B cell (primary cell): ENCODE measurements at regions not wholly inside any gene's neighbourhood (a gene's known extent, or its start where the extent isn't known, plus 50 kb on each side); places are given as distances from the start of the nearest gene placed in this dataset.

Experiments used
- ATAC-seq: fragments of 200-7000 bp; cut with Tn5 transposase; one replicate; pipeline ENCODE4 v1.10.0; 2021; ENCODE audit warnings: low read depth, mild to moderate bottlenecking, moderate number of reproducible peaks, moderate library complexity
- CTCF ChIA-PET: fragments of 350-600 bp; sonication (Branson Sonifier 250); formaldehyde crosslinking; loops from one replicate; lab custom pipeline; 2021; ENCODE audit warnings: antibody characterized with exemption, inconsistent platforms; lab: Charles Lee
- POLR2A ChIA-PET: fragments of 350-600 bp; sonication (Branson Sonifier 250); formaldehyde crosslinking; loops from one replicate; lab custom pipeline; 2021; ENCODE audit warnings: antibody characterized with exemption; lab: Charles Lee
- DNase-seq: peaks from one replicate; pipeline ENCODE4 v3.0.0; 2013
- H2AFZ ChIP-seq: 2 replicates; pipeline ENCODE4 v1.6.1; 2012; ENCODE audit warnings: mild to moderate bottlenecking, low read depth, low read length; ENCODE audit not compliant: insufficient read depth, poor library complexity, severe bottlenecking
- H3K27ac ChIP-seq, 2 donors: 1 replicate in 1 of 2; 2 replicates in 1 of 2; pipeline ENCODE4 v1.5.1; 2012 to 2013; ENCODE audit warnings: low read length in 2 of 2, mild to moderate bottlenecking in 2 of 2, moderate library complexity in 1 of 2
- H3K27me3 ChIP-seq, 4 experiments: fragments of 200-600 bp in 1 of 4; sonication (generic) in 1 of 4; replicated peaks in 1 of 4; 1 replicate in 2 of 4; 2 replicates in 2 of 4; pipeline versions ENCODE4 v1.6.1 to v1.7.0; 2013 to 2016; ENCODE audit warnings: low read length in 3 of 4, mild to moderate bottlenecking in 2 of 4, mixed read lengths in 1 of 4, moderate library complexity in 1 of 4; ENCODE audit not compliant: insufficient read depth in 4 of 4, control insufficient read depth in 3 of 4; ENCODE audit errors: control extremely low read depth in 1 of 4
- H3K36me3 ChIP-seq, 2 experiments: replicated peaks in 1 of 2; 1 replicate in 1 of 2; 2 replicates in 1 of 2; pipeline versions ENCODE4 v1.6.1 to v1.7.1; 2013; ENCODE audit warnings: low read length in 1 of 2; ENCODE audit not compliant: insufficient read depth in 2 of 2, control insufficient read depth in 1 of 2; ENCODE audit errors: control extremely low read depth in 1 of 2, extremely low read depth in 1 of 2
- H3K4me1 ChIP-seq, 2 donors: fragments of 200-600 bp in 1 of 2; sonication (generic) in 1 of 2; 1 replicate in 1 of 2; 2 replicates in 1 of 2; pipeline versions ENCODE4 v1.5.1 to v1.6.1; 2013 to 2017; ENCODE audit warnings: low read length in 2 of 2; ENCODE audit not compliant: control insufficient read depth in 2 of 2, insufficient read depth in 2 of 2
- H3K4me2 ChIP-seq: replicated peaks from 2 replicates; pipeline ENCODE3; 2012; ENCODE audit warnings: mild to moderate bottlenecking, low read depth, low read length; ENCODE audit not compliant: poor library complexity, severe bottlenecking
- H3K4me3 ChIP-seq, 5 experiments: fragments of 200-600 bp in 1 of 5; sonication (generic) in 1 of 5; 1 replicate in 3 of 5; 2 replicates in 2 of 5; pipeline versions ENCODE4 v1.5.1 to v1.7.0; 2011 to 2016; ENCODE audit warnings: low read length in 4 of 5, mild to moderate bottlenecking in 4 of 5, low read depth in 2 of 5, control low read depth in 1 of 5, moderate library complexity in 1 of 5; ENCODE audit not compliant: insufficient read depth in 1 of 5; ENCODE audit errors: control extremely low read depth in 1 of 5, extremely low read depth in 1 of 5
- H3K79me2 ChIP-seq: fragments of 200-600 bp; sonication (generic); one replicate; pipeline ENCODE4 v1.6.0; 2016; ENCODE audit warnings: low read length; ENCODE audit not compliant: control insufficient read depth, insufficient read depth
- H3K9ac ChIP-seq: fragments of 200-600 bp; sonication (generic); 2 replicates; pipeline ENCODE4 v1.6.1; 2017; ENCODE audit warnings: mild to moderate bottlenecking, low read length, moderate library complexity
- H3K9me3 ChIP-seq, 3 donors: one replicate each; pipeline versions ENCODE4 v1.6.1 to v1.7.1; 2013; ENCODE audit warnings: low read length in 2 of 3; ENCODE audit not compliant: control insufficient read depth in 2 of 3, insufficient read depth in 1 of 3; ENCODE audit errors: control extremely low read depth in 1 of 3
- H4K20me1 ChIP-seq: 2 replicates; pipeline ENCODE4 v1.6.0; 2012; ENCODE audit warnings: mild to moderate bottlenecking, low read length; ENCODE audit not compliant: insufficient read depth, control insufficient read depth, poor library complexity, severe bottlenecking
- H3K27ac Mint-ChIP-seq: one replicate; pipeline ENCODE4 v1.8.0; 2021; ENCODE audit warnings: mixed read lengths
- H3K27me3 Mint-ChIP-seq: one replicate; pipeline ENCODE4 v1.8.0; 2021; ENCODE audit warnings: mixed read lengths
- H3K4me1 Mint-ChIP-seq: one replicate; pipeline ENCODE4 v1.8.0; 2021; ENCODE audit warnings: mixed read lengths
- H3K4me3 Mint-ChIP-seq: one replicate; pipeline ENCODE4 v1.8.0; 2021; ENCODE audit warnings: mixed read lengths
- H3K9me3 Mint-ChIP-seq: one replicate; pipeline ENCODE4 v1.8.0; 2022; ENCODE audit warnings: mixed read lengths; ENCODE audit not compliant: insufficient read depth
- CTCF ChIP-seq: fragments of 200-600 bp; IDR thresholded peaks from one replicate; pipeline ENCODE4 v1.8.0; 2022; ENCODE audit warnings: antibody characterized with exemption, mild to moderate bottlenecking
- EZH2 ChIP-seq: IDR thresholded peaks from 2 replicates; pipeline ENCODE4 v1.6.1; 2012; ENCODE audit warnings: borderline replicate concordance, low read depth, mild to moderate bottlenecking, moderate library complexity, low read length; ENCODE audit not compliant: insufficient read depth, poor library complexity, severe bottlenecking
- WGBS: methylation state at CpG from one replicate; pipeline ENCODE4 v1.1.5; 2013; ENCODE audit warnings: missing lambda C conversion rate; ENCODE audit not compliant: insufficient coverage; 5-methylcytosine and 5-hydroxymethylcytosine counted together
- intact Hi-C: fragments of 100-400 bp; cut with micrococcal nuclease; formaldehyde crosslinking; loops from one replicate; pipeline ENCODE4 v1.10.0; 2022

DNA sequence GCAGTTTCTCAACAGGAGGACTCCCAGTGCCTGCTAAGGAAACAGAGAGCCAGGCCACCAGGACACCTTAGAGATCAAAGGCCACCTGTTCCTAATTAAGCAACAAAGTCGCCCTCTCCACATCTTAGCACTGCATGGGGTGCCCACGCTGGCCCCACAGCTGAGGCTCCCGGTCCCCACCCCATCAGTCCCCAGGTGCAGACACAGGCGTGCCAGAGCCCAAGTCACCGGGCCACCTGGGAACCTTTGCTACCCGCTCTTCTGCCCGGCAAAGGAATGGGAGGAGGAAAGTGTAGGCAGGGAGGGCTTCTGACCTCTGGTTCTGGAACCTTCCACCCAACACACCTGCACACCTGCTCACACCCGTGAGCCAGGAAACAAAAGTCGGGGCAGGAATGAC is 85.5 kb upstream of the PRR5 start:
- no peaks in the 10 kb centered on the region for H3K4me1 Mint-ChIP-seq
- peaks cover 10% of the 10 kb centered on the region for H3K27me3 Mint-ChIP-seq
- POLR2A ChIA-PET = no interaction called here

More for the DNA sequence above, 85.5 kb upstream of the PRR5 start:
- Histone ChIP-seq H3K9me3 (peaks cover 0 to 41% (median 16%) of the 10 kb centered on the region in 3 donors), H3K27ac (no peak overlapping the region), H3K79me2 (no peaks in the 10 kb centered on the region), H4K20me1 (no peaks in the 10 kb centered on the region), H2AFZ (no peak overlapping the region), H3K36me3 (no peaks in the 10 kb centered on the region), H3K4me1 (peaks cover 8 to 9% of the 10 kb centered on the region in 2 donors), H3K4me3 (no peak overlapping the region), H3K4me2 (no peak overlapping the region), H3K9ac (no peak overlapping the region), H3K27me3 (peaks cover 0 to 46% (median 8%) of the 10 kb centered on the region in 4 experiments)
- intact Hi-C loops = no loop called here
- DNase-seq (no peak), ATAC-seq (no peak)
- Mint-ChIP-seq H3K9me3 (peaks cover 2% of the 10 kb centered on the region), H3K27ac (no peak overlapping the region), H3K4me3 (no peak overlapping the region)
- CTCF ChIA-PET = interaction anchor here (1.1 kb wide), 1 partner anchor 8 kb away, joined by 3 read pairs; no protein-coding TSS in a partner anchor
- TF ChIP-seq CTCF (no peak), EZH2 (no peak)
- 83% methylated on average over 5 of the region's 9 CpGs for WGBS
